CD4-positive, alpha-beta T cell treated with Interleukin-4 for 1 hour (primary cell): ENCODE measurements at regions not wholly inside any gene's neighbourhood (a gene's known extent, or its start where the extent isn't known, plus 50 kb on each side); places are given as distances from the start of the nearest gene placed in this dataset.

Experiments
- DNase-seq, 2 donors: peaks; one replicate each; pipeline ENCODE4 v3.0.0-alpha.2; 2020 to 2022

DNA sequence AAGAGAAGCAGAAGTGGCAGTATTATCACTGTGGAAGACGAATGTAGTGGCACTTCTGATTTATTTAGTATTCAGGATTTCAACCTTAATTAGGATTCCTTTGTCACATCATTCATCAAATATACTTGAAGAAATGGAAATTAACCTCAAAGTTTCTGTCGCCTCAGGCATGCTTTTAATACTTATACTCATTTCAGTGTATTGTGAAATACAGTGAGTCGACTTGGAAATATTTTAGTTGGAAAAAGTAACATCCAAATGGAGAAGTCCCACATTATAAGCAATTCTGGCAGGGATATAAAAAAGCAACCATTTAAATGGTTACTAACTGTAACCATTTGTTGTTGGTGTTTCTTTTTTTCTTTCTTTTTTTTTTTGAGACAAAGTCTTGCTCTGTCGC, 648.8 kb downstream of the ARL4A start:
- DNase-seq = no peak

DNA sequence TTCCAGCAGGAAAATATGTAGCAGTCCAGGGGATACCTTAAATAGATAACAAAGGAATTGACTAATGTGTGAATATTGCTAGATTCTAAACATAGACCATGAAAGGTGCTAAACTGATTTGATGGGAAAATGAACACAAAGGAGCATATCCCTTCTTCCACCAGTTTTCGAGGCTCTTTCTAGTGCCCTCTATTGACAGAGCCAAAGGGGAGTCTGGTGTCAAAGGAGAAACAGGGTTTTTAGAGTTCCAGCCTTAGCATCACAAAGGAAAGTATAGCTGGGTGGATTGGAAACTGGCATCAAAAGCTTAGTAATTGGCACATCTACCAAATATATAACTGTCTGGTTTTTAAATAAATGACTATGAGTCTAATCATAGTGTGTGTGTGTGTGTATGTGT, 636.8 kb downstream of the ETV1 start:
- no peak for DNase-seq

DNA sequence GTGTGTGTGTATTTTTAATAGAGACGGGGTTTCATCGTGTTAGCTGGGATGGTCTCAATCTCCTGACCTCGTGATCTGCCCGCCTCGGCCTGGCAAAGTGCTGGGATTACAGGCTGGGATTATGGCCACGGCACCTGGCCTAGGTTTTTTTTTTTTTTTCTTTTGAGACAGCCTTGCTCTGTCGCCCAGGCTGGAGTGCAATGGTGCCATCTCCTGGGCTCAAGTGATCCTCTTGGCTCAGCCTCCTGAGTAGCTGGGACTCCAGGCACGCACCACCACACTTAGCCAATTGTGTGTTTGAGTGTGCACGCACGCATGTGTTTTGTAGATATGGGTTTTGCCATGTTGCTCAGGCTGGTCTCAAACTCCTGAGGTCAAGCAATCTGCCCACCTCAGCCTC, 629.8 kb downstream of the ETV1 start:
- no peak for DNase-seq

DNA sequence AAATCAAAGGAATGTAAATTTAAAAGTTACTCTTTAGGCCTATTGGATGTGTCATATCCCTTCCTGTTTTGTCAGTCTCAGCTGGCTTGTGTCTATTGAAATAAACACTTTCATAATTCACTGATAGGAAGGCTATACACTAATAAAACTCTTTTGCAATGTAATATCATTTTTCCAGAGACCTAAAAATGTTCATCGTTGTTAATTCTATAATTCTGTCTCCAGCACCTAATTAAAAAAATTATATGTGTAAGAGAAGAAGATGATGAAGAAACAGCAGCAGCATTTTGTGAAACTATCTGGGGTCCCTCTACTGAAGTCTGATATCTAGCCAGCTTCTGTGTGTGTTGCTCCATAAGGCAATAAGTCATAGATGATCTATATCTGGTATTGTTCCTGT, 602.7 kb downstream of the ETV1 start:
- DNase-seq = no peak

DNA sequence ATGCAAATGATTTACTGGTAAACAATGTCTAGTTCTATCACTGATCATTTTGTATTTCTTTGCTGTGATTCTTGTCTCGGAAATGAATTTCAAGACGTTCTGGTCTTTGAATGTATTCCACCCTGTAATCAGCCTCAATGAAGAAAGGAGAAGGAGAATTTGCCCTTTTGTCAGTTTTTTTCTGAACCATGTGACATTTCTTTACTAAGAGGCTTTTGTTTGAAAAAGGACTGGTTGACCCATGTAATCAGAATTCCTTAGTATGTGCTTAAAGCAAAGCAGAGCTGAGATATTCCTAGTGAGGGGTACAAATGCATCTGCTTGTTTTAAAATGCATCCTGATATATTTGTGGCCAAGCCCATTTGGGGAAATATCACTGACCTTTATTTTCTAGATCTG, 581.6 kb downstream of the ETV1 start:
- DNase-seq = no peak

DNA sequence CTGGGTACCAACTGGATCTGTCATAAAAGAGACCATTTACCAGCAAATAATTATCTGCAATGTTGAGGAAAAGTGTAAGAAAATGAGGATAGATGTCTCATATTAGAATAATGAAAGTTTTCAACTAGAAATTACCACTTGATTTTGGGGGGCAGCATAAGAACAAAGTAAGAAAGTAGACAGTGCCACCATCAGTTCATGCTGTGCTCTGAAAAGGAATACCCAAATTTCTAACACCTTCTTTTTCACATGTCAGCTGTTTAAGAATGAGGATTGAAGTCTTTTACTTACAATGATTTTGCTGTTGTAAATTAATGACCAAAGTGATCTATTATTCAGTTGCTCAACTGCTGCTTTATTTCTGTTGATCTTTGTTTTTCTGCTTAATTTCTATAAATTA, 578.3 kb downstream of the ETV1 start:
- no peak for DNase-seq

DNA sequence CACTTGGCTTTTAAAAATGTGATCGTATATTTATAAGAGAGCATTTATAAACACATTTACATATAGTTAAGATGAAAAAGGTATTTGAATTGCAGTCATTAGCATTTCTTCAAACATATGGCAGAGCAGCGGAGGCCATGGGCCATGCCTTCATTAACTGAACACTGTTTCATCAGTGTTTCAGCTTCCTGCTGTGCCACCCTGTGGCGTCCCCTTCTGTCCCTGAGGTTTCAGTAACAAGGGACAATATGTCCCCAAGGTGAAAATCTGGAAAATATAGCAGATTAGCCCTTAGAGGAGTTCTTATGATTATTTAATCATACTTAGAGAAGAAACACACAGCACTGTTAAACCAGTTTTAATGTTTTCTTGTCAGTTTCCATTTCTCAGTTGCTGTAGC, 577.8 kb downstream of the ETV1 start:
- DNase-seq = no peak

DNA sequence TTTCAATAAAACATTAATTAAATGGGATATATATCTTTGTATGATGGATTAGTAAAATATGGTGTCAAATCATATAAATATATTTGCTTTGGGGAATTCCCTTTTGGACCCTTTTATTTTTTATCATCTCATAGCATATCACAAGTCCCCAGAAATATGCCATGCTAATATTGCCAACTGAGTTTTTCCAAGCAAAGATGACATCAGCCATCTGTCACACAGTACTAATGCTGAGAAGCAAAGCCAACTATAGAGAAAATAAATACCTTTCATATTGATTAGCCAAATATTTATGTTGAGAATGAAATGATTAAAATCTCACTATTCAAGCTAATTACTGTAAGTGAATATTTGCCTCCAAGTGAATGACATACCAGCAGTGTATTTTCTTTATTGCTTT, 575.3 kb downstream of the ETV1 start:
- no peak for DNase-seq

DNA sequence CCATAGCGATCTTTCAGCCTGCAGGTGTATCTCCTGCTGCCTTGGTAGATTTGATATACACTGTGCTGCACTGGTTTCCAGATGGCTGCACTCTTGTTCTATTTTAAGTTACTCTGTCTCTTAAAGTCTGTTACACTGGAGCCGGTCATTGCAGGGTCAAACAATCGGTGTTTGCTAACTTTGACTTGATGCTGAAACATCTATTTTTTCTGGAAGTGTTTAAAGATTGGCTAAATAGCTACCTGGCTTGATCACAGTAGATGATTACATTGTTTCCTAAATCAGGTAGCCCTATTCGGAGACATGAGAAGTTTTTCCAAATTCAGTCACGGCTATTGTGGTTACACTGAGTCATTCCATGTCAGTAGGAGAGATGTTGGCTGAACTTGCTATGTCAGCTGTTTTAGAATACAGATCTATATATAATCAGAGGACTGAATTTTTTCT, 574.8 kb downstream of the ETV1 start:
- no peak for DNase-seq

DNA sequence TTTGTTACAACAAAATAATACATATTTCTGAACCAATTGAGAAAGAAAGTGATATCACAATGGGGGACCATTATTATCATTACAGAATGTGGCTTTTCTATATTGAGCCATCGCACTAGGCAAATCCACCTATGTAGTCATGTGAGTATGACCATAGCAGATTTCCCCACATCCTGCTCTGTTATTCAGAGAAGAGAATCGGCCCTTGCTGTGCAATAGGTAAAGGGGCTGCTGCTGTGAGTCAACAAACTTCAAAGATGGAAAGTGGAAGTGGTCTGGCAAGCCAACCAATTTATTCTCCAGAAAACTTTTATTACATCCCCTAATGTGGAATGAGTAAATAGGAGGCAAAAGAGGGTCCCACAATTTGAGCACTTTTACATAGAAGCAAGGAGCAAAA, 573.4 kb downstream of the ETV1 start:
- DNase-seq = no peak

DNA sequence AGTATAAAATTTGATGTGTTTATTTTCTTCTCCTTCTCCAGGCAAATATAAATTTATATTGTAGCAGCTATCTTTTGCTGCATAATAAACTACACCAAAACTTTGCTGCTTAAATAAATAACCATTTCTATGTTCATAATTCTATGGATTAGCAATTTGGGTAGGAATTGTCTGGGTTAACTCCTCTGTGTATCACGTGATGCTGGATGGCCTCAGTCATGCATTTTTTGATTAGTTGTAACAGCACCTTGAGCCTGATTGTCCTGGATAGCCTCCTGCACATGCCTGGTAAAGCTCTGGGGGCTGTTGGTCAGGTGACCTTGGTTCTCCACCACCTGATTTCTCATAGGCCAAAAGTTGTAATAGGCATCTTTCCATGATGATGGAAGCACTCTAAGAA, 572.9 kb downstream of the ETV1 start:
- no peak for DNase-seq

DNA sequence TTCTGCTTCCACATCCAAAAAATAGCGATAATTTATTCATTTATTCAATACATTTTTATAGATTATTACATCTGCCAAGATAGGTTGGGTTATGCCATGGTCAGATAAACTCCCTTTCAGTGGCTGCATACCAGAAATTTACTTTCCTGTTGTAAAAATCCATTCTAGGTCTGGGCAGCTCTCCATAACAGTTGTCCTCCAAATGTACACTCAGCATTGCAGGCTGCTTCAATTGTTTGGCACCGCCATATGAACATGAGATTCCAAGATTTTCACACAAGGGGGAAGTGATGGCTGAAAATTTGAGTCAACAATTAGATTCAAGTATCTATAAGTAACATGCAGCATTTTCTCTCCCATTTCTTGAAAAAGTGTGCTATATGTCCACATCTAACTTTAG, 568.7 kb downstream of the ETV1 start:
- no peak for DNase-seq

DNA sequence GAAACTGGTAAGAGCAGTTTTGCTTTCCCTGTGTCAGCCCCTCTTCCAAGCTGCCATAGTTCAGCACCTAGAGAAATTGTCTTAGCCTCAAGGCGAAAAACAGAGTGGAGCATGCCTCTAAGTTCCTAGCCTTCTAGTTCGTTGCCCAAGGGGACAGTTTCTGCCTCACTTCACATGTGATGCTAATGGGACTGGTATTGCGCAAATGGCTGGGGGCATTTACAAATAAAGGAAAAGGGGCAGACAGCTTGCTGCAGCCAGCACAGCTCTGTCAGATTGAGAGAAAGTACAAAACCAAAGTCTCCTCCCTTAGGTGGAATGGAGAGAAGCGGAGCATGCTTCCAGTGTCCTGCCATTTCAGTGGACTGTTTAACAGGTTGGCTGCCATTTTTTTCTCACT, 567.7 kb downstream of the ETV1 start:
- DNase-seq = no peak

DNA sequence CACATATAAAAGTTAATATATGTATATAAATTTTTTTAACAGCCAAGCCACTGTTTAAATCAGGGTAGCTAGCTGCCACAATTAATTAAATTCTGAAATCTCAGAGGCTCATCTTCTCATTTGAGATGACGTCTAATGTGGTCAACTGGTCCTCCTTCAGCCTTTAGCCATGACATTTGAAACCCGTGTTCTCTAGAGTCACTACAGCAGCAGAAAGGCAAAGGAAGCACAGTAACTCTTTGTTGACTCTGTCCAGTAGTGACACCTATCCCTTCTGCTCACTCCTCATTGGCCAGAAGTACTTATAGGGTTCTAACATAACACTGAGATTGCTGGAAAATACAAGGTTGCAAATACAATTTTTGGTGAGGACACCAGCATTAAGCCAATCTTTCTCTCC, 555.5 kb downstream of the ETV1 start:
- DNase-seq = no peak

DNA sequence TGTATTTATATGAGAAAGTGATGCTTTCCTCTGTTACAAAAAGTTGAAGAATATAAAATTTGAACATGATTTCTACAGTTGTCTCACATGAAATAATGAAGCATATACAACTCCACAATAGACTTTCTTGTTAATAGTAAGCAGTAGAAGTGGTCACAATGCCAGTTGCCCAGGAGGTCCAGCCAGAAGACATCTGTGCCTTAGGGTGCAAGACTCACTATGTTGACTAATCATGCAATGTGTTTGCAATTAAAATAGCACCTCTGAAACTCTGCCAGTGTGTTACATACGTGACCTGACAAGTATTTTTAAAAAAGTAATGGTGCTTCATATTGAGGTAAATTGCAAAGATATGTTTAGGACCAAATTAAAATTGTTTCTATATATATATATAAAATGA, 547.2 kb downstream of the ETV1 start:
- DNase-seq = no peak

DNA sequence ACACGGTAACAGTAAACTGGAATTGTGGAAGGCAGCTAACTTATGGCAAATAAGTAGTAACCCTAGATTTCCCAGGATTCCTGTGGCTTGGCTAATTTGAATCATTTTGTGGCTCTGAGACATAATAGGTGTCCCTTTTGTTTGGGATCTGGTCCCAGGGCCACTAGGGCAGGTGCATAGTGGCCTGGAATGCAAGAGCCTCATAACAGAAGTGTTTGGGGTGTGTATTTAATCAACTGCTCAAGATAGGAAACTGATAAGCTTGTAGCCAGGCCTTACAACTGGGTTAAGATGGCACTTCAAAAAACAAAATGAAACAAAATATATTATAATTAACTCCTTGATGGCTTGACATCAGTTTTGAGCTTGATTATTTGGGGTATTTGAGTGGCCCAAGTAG, 541.8 kb downstream of the ETV1 start:
- DNase-seq = no peak

DNA sequence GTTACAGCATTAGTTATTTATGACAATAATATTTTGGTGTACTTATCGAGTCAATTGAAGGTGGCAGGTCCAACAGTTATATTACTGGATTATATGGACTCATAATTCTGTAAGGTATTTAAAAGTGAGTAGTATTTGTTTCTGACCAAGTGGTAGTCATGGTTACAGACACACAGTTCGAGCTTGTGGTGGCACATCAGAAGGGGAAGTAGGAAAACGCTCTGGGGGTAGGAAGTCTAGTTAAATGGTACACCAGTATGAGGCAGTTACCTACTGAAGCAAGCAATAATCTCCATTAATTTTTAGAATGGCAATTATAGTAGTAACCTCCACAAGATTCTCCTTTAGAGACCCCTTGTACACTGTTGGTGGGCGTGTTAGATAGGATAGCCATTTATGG, 541.2 kb downstream of the ETV1 start:
- DNase-seq = no peak

DNA sequence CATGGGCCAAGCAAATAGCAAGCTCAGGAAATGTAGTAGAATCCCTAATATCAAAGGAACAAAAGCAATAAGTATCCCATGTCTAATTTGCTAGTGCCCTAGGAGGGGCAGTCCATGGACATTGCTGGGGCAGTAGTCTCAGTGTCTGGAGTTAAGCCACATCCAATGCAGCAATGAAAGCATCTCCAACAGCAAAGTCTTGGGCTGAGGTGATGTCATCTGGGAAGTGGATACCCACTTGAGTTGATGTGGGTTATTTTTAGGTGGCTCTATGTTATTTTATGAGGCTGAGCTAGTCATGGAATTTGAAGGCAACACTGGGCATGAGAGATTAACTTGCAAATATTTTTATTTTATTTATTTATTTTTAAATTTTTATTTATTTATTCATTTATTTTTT, 540.0 kb downstream of the ETV1 start:
- no peak for DNase-seq

DNA sequence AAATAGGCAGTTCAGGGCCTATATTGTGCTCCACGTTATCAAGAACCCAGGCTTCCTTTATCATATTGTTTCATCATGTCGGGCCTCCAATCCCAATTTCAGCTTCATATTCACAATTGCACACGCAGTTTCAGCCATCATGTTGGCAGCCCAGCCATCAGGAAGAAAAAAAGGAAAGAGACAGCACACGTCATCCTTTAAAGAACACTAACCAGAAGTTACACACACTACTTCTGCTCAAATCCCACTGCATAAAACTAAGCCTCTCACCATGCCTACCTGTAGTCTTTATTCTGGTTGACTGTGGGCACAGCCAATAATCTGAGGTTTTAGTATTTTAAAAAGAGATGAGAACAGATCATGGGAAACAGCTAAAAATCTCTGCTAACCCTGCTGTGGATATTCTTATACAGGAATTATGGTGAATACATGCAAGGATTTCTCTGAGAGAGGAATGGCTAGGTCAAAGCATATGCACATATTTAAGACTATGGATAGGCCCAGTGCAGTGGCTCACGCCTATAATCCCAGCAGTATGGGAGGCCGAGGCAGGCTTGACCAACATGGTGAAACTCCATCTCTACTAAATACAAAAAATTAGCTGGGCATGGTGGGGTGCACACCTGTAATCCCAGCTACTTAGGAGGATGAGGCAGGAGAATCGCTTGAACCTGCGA, 534.4 kb downstream of the ETV1 start:
- DNase-seq = no peak

DNA sequence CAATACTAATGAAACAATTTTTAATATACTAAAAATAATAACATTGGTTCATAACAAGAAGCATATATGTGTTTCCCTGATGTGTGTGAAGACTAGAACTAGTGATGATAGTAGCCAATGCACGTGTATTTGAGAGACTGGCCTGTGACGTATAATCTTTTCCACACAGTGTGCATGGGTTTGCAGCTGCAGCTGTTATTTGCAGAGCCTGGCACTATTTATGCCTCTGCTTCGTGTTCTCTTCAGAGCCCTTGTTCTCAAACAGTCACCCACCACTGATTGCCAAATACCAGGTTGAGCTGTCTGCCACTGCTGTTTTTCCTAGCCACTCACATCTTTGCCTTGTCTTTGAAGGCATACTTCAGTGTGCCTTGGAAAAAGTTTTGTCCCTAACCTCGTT, 531.7 kb downstream of the ETV1 start:
- DNase-seq = no peak

DNA sequence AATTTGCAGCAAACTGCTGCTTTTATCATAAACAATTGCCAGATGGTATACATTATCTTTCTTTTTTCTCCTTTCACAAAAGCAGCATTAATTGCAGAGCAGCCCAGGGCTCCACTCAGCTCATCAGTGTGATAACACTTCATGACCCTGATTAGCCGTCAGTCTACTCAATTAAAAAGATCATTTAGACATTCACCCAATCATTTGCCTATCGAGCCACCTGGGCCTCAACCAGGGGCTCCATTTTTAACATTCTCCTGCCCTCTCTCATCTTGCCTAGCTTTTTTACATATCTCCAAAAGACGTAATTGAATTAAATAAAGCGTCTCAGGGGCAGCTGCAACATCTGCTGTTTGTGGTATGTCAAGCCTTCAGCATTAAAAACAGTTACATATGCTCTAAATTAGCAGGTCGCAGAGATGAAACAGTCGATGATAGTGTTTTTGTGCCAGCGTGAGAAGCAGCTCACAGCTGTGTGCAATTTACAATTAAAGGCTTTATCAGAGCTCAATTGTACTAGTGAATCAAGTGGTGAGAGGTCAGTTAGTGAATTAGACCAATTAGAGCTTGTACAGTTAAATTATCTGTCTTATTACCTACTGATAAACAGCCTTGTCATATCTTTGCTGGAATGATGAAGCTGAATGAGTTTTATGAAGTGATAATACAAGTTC, 522.5 kb downstream of the ETV1 start:
- no peak for DNase-seq

DNA sequence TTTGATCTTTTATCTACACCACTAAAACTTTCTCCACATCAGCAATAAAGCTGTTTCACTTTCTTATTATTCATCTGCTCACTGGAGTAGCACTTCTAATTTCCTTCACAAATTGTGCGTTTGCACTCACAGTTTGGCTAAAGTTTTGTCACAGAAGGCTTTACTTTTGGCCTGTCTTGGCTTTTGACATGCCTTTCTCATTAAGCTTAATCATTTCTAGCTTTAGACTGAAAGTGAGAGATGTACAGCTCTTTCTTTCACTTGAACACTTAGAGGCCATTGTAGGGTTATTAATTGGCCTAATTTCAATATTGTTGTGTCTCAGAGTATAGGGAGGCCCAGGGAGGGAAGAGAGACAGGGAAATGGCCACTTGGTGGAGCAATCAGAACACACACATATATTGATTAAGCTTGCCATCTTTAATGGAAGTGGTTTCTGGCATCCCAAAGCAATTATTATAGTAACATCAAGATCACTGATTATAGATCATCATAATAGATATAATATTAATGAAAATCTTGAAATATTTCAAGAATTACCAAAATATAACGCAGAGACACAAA, 512.5 kb downstream of the ETV1 start:
- DNase-seq = no peak

DNA sequence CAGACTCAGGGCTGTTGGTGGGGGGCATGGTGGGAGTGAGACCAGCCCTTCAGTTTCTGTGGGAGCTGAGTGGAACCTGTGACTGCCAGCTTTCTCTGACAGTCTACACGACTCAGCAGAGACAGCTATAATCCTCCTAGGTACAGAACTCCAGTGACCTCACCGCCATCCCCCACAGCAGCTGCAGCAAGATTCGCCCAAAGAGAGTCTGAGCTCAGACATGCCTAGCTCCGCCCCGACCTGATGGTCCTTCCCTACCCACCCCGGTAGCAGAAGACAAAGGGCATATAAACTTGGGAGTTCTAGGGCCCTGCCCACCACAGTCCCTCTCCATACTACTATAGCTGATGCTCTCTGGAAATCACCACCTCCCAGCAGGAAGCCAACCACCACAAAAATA, 500.1 kb downstream of the ETV1 start:
- no peak for DNase-seq

DNA sequence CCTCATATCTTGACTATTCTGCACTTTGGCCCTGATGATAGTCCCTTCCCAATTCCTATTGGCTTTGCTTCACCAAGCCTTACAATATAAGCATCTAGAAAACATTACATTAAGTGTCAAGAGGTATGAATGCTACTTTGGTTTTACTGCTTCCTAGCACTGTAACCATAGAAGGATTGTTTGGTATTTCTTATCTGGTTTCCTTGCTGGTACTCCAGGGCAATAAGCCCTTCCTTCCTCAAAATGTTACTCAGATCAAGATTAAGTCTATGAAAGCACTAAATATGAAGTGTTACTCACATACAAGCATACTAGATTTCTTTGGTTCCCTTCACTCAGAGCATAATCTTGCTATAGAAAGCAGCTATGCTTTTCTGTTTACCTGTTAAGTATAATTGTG, 492.5 kb downstream of the ETV1 start:
- no peak for DNase-seq

DNA sequence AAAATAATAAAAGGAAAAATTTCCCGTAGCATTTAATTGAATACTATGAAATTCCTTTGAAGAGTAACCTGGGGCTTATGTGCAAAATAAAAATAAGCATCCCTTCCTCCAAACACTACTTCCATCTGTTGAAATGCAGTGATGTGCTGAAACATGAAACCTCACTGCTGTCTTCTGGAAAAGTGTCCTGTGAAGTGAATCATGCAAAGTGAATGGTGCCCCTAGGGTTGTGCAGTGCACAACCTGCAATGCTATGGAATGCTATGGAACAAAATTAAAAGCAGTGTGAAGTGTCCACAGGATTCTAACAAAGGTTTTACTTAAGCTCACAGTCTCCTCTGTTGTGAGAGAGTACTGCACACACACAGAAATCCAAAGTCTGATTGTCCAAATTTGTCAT, 480.9 kb downstream of the ETV1 start:
- DNase-seq = no peak
